Vagina (tissue), 2 donors: ENCODE measurements at regions not wholly inside any gene's neighbourhood (a gene's known extent, or its start where the extent isn't known, plus 50 kb on each side); places are given as distances from the start of the nearest gene placed in this dataset.

Experiments
- DNase-seq, 2 donors: peaks; one replicate each; pipeline ENCODE4 v3.0.0-alpha.2; 2017; ENCODE audit errors: extremely low spot score in 2 of 2
- H3K27ac ChIP-seq: fragments of 200-600 bp; sonication (generic); one replicate; pipeline ENCODE4 v1.5.1; 2019
- H3K27me3 ChIP-seq: fragments of 200-600 bp; sonication (generic); one replicate; pipeline ENCODE4 v1.5.1; 2019
- H3K36me3 ChIP-seq, 2 donors: fragments of 200-600 bp; sonication (generic); one replicate each; pipeline ENCODE4 v1.5.1; 2017 to 2019
- H3K4me1 ChIP-seq: fragments of 200-600 bp; sonication (generic); one replicate; pipeline ENCODE4 v1.5.1; 2019
- H3K4me3 ChIP-seq, 2 donors: fragments of 200-600 bp; sonication (generic); 1 replicate in 1 of 2; 2 replicates in 1 of 2; pipeline ENCODE4 v1.5.1; 2016 to 2019
- H3K9me3 ChIP-seq: fragments of 200-600 bp; sonication (generic); one replicate; pipeline ENCODE4 v1.5.1; 2019
- POLR2A ChIP-seq, 2 donors: fragments of 450-650 bp; IDR thresholded peaks; one replicate each; pipeline ENCODE4 v1.6.1; 2017; ENCODE audit warnings: antibody characterized with exemption in 2 of 2, mild to moderate bottlenecking in 2 of 2, moderate library complexity in 2 of 2
- POLR2AphosphoS5 ChIP-seq, 2 donors: sonication (generic); formaldehyde crosslinking; IDR thresholded peaks; one replicate each; pipeline ENCODE4 v1.9.0; 2017; ENCODE audit warnings: antibody characterized with exemption in 2 of 2, mild to moderate bottlenecking in 2 of 2, low read depth in 1 of 2; ENCODE audit not compliant: insufficient read depth in 1 of 2
- intact Hi-C: fragments of 100-400 bp; cut with DNase I; formaldehyde crosslinking; loops from one replicate; pipeline ENCODE4 v1.15.1; 2023
- TF ChIP-seq, protein P1 (sequence below), 3 experiments: fragments of 450-650 bp in 2 of 3; fragments of 200-600 bp in 1 of 3; sonication (generic) in 1 of 3; IDR thresholded peaks; one replicate each; pipeline ENCODE4 v1.5.1; 2017 to 2019; ENCODE audit warnings: antibody characterized with exemption in 3 of 3, mild to moderate bottlenecking in 2 of 3, moderate library complexity in 2 of 3

DNA sequence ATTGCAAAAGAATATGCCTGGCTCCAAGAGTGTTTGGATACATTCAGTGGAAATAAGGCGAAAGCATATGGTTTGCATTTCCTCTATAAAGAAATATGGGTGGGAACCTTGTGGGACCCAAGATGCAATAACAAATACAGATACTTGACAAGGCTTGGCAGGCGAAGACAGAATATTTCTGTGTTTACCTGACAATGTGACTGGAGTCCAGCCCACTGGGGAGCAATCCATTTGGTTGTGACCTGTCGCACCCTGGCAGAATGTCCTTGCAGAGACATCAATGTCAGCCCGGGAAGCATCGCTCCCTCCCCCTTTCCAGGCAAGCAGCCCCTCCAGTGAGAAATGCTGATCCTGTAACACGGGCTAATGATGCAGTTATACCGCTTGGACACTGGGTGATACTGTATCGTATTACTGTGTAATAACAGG, 296.6 kb downstream of the MAF start:
- Histone ChIP-seq H3K4me1 (no peaks in the 10 kb centered on the region), H3K36me3 (no peaks in the 10 kb centered on the region), H3K4me3 (no peak overlapping the region), H3K9me3 (no peaks in the 10 kb centered on the region), H3K27ac (no peak overlapping the region), H3K27me3 (no peaks in the 10 kb centered on the region)
- no peak for TF ChIP-seq POLR2A (IDR thresholded peaks at IDR 0.05)
- no peak for TF ChIP-seq POLR2AphosphoS5 (IDR thresholded peaks at IDR 0.05; ENCODE audit: insufficient read depth in 1 of 2, low read depth in 1 of 2)
- intact Hi-C loops, result no loop called here
- DNase-seq, result no peak

- no peak for TF ChIP-seq POLR2AphosphoS5 (IDR thresholded peaks at IDR 0.05; ENCODE audit: insufficient read depth in 1 of 2, low read depth in 1 of 2)
- intact Hi-C loops, result no loop called here
- H3K4me3 ChIP-seq, result no peak overlapping the region
- DNase-seq, result no peak
- H3K9me3 ChIP-seq, result no peaks in the 10 kb centered on the region
- no peaks in the 10 kb centered on the region for H3K4me1 ChIP-seq
- no peaks in the 10 kb centered on the region for H3K27me3 ChIP-seq
- H3K27ac ChIP-seq, result no peak overlapping the region
- no peaks in the 10 kb centered on the region for H3K36me3 ChIP-seq
These were observed 297.3 kb downstream of the MAF start for GRCh38 chr16:79303206-79303605.

GRCh38 chr16:79302731-79303130, 297.8 kb downstream of the MAF start:
- intact Hi-C loops, result no loop called here
- Histone ChIP-seq H3K4me1 (no peaks in the 10 kb centered on the region), H3K27ac (no peak overlapping the region), H3K36me3 (no peaks in the 10 kb centered on the region), H3K4me3 (no peak overlapping the region), H3K27me3 (no peaks in the 10 kb centered on the region), H3K9me3 (no peaks in the 10 kb centered on the region)
- TF ChIP-seq, protein P1, sequence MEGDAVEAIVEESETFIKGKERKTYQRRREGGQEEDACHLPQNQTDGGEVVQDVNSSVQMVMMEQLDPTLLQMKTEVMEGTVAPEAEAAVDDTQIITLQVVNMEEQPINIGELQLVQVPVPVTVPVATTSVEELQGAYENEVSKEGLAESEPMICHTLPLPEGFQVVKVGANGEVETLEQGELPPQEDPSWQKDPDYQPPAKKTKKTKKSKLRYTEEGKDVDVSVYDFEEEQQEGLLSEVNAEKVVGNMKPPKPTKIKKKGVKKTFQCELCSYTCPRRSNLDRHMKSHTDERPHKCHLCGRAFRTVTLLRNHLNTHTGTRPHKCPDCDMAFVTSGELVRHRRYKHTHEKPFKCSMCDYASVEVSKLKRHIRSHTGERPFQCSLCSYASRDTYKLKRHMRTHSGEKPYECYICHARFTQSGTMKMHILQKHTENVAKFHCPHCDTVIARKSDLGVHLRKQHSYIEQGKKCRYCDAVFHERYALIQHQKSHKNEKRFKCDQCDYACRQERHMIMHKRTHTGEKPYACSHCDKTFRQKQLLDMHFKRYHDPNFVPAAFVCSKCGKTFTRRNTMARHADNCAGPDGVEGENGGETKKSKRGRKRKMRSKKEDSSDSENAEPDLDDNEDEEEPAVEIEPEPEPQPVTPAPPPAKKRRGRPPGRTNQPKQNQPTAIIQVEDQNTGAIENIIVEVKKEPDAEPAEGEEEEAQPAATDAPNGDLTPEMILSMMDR (IDR thresholded peaks at IDR 0.05), result no peak
- TF ChIP-seq POLR2AphosphoS5 (IDR thresholded peaks at IDR 0.05; ENCODE audit: insufficient read depth in 1 of 2, low read depth in 1 of 2), result no peak
- no peak for TF ChIP-seq POLR2A (IDR thresholded peaks at IDR 0.05)
- no peak for DNase-seq

DNA sequence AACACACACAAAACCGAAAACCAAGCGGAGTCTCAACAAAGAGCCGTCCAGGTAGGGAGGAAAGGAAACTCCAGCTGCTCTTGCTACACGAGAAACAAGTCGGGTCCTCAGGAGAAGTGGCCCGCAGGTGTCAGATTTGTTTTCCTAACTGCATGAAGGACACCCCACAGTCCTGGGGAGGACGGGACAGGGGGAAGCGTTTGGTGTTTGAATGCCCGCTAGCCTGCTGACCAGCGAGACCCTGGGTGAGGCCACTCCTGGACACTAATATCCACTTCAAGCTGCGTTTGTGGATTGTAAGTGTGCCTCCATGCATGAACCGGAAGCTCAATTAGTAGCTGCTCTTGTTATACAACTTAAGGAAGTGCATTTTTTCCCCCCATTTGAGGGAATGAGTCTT, 299.5 kb downstream of the MAF start:
- H3K36me3 ChIP-seq, result no peaks in the 10 kb centered on the region
- no peak overlapping the region for H3K4me3 ChIP-seq
- H3K4me1 ChIP-seq, result no peaks in the 10 kb centered on the region
- no peak for DNase-seq
- no peak for TF ChIP-seq POLR2AphosphoS5 (IDR thresholded peaks at IDR 0.05; ENCODE audit: insufficient read depth in 1 of 2, low read depth in 1 of 2)
- no peak for TF ChIP-seq POLR2A (IDR thresholded peaks at IDR 0.05)
- TF ChIP-seq, protein P1 (IDR thresholded peaks at IDR 0.05), result no peak
- no peaks in the 10 kb centered on the region for H3K27me3 ChIP-seq
- no peaks in the 10 kb centered on the region for H3K9me3 ChIP-seq
- intact Hi-C loops, result no loop called here
- no peak overlapping the region for H3K27ac ChIP-seq

DNA sequence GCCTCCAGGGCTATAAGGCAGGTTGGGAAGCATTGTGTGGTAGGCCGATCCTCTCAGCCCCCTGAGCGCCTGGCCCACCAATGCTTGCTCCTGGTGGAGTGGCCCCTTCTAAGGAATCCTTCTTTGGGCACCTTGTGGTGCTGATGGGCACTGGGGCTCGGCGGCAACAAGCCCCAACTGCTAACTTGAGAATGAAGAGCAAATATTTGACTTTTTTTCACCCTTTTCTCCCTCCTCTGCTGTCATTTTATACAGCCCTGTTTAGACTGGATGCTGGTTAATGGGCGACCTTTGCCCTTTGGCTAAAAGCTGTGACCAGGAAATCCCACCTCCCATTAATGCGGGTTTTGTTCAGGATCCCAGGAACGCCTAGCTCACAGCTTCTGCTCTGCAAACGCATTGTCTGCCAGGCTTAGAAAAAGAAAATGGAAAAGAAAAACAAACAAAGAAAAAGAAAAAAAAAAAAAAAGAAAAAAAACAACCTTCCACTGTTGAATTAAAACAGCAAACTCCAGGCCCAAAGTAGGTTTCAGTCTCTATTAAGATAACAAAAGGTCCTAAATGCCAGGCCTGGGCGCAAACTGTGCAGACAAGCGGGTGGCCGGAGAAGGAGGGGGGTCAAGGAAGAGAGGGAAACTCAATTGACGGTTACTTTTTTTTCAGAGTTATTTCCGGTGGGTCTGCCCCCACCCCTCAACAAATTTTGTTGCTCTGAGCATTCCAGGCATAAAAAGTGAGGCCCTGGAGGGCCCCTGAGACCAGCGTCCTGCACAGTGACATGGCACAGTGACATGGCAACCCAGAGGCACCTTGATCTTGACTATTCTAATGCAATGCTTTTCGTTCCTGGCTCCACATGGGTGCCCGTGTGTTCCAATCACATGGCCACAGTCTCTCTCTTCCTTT, 301.4 kb downstream of the MAF start:
- TF ChIP-seq, protein P1 (IDR thresholded peaks at IDR 0.05), result no peak
- no peak for TF ChIP-seq POLR2A (IDR thresholded peaks at IDR 0.05)
- no peak for TF ChIP-seq POLR2AphosphoS5 (IDR thresholded peaks at IDR 0.05; ENCODE audit: insufficient read depth in 1 of 2, low read depth in 1 of 2)
- H3K9me3 ChIP-seq, result no peaks in the 10 kb centered on the region
- H3K4me3 ChIP-seq, result no peak overlapping the region
- no peaks in the 10 kb centered on the region for H3K27me3 ChIP-seq
- DNase-seq, result no peak
- H3K27ac ChIP-seq, result no peak overlapping the region
- intact Hi-C loops, result no loop called here
- no peaks in the 10 kb centered on the region for H3K4me1 ChIP-seq
- no peaks in the 10 kb centered on the region for H3K36me3 ChIP-seq

DNA sequence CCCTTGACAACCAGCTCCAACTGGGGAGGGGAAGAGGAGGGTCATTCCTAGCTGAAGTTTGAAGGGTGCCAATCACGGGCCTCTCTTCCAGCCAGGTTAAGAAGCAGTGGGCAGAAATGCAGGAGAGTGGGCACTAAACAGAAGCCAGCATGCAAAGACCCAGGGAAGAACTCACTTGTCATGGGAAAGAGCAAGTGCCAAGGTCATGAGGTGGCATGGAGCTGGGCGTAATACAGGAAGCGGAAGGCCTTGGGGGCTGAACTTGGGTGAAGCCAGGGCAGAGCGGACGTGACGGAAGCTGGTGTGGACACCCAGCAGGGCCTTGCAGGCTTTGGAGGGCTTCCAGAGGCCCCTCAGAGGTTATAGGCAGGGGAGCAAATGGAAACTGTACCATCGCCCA, 302.1 kb downstream of the MAF start:
- no peaks in the 10 kb centered on the region for H3K27me3 ChIP-seq
- no peaks in the 10 kb centered on the region for H3K9me3 ChIP-seq
- no peaks in the 10 kb centered on the region for H3K4me1 ChIP-seq
- TF ChIP-seq POLR2AphosphoS5 (IDR thresholded peaks at IDR 0.05; ENCODE audit: insufficient read depth in 1 of 2, low read depth in 1 of 2), result no peak
- TF ChIP-seq, protein P1 (IDR thresholded peaks at IDR 0.05), result no peak
- no peak for TF ChIP-seq POLR2A (IDR thresholded peaks at IDR 0.05)
- no peak overlapping the region for H3K27ac ChIP-seq
- DNase-seq, result no peak
- no peaks in the 10 kb centered on the region for H3K36me3 ChIP-seq
- intact Hi-C loops, result no loop called here
- no peak overlapping the region for H3K4me3 ChIP-seq
